NCI-H146 treated with DMSO at 0.1 percent for 48 hours (cell line): ENCODE measurements at regions not wholly inside any gene's neighbourhood (a gene's known extent, or its start where the extent isn't known, plus 50 kb on each side); places are given as distances from the start of the nearest gene placed in this dataset.
"Not testable (repeated sequence)": the region's sequence is repeated elsewhere in the genome, so short reads cannot be mapped to it uniquely, and the experiment has no call there.

Source experiments
- DNase-seq: peaks from one replicate; lab custom pipeline; 2025; ENCODE audit not compliant: unreplicated experiment; lab: John Stamatoyannopoulos, UW

- DNase-seq: no peak
These were observed 244.3 kb downstream of the CCER1 start for GRCh38 chr12:90710711-90711110.

GRCh38 chr12:90706036-90706435 is 248.9 kb downstream of the CCER1 start:
- no peak for DNase-seq

GRCh38 chr12:90695415-90695814 is 259.6 kb downstream of the CCER1 start:
- DNase-seq: no peak

GRCh38 chr12:90690120-90690519 is 264.9 kb downstream of the CCER1 start:
- DNase-seq: no peak

GRCh38 chr12:90687682-90688081 is 267.3 kb downstream of the CCER1 start:
- DNase-seq: not testable (repeated sequence)

- DNase-seq: no peak
These were observed 271.1 kb downstream of the CCER1 start for GRCh38 chr12:90683871-90684270.

- no peak for DNase-seq
These were observed 272.6 kb downstream of the CCER1 start for GRCh38 chr12:90682398-90682797.

GRCh38 chr12:90679674-90680073 is 275.3 kb downstream of the CCER1 start:
- no peak for DNase-seq

- no peak for DNase-seq
These were observed 277.4 kb downstream of the CCER1 start for GRCh38 chr12:90677552-90677951.

- DNase-seq: no peak
These were observed 277.9 kb downstream of the CCER1 start for GRCh38 chr12:90677055-90677454.

- DNase-seq: no peak
These were observed 279.9 kb downstream of the CCER1 start for GRCh38 chr12:90675106-90675505.

GRCh38 chr12:90672081-90672480 is 282.9 kb downstream of the CCER1 start:
- no peak for DNase-seq

- not testable (repeated sequence) for DNase-seq
These were observed 291.0 kb downstream of the CCER1 start for GRCh38 chr12:90663949-90664348.

GRCh38 chr12:90659060-90659459 is 295.9 kb downstream of the CCER1 start:
- DNase-seq: no peak

- no peak for DNase-seq
These were observed 301.9 kb downstream of the CCER1 start for GRCh38 chr12:90653040-90653439.

- no peak for DNase-seq
These were observed 302.7 kb downstream of the CCER1 start for GRCh38 chr12:90652280-90652679.

GRCh38 chr12:90645181-90645580 is 309.8 kb downstream of the CCER1 start:
- no peak for DNase-seq

GRCh38 chr12:90631591-90632212 is 323.3 kb downstream of the CCER1 start:
- DNase-seq: no peak

- no peak for DNase-seq
These were observed 325.0 kb downstream of the CCER1 start for GRCh38 chr12:90630006-90630405.

GRCh38 chr12:90628213-90628612 is 326.8 kb downstream of the CCER1 start:
- DNase-seq: no peak

- DNase-seq: no peak
These were observed 327.6 kb downstream of the CCER1 start for GRCh38 chr12:90627180-90627896.

- DNase-seq: no peak
These were observed 332.5 kb downstream of the CCER1 start for GRCh38 chr12:90622431-90622830.

GRCh38 chr12:90621927-90622326 is 333.0 kb downstream of the CCER1 start:
- no peak for DNase-seq
